A549 (cell line): ENCODE measurements at regions not wholly inside any gene's neighbourhood (a gene's known extent, or its start where the extent isn't known, plus 50 kb on each side); places are given as distances from the start of the nearest gene placed in this dataset.

Experiments
- ATAC-seq, 2 experiments: fragments of 200-7000 bp in 1 of 2; fragments of >200 bp in 1 of 2; cut with Nextera tagmentation in 1 of 2; cut with Tn5 transposase in 1 of 2; 3 replicates each; pipeline versions ENCODE4 v1.8.0 to v1.9.1; 2018 to 2020; ENCODE audit warnings: mild to moderate bottlenecking in 1 of 2, moderate library complexity in 1 of 2
- CTCF ChIA-PET: fragments of 300-600 bp; sonication (Branson Sonifier 250); formaldehyde crosslinking; extraction: SDS; loops from one replicate; lab custom pipeline; 2021; ENCODE audit warnings: antibody characterized with exemption, inconsistent platforms; lab: Yijun Ruan, JAX
- POLR2A ChIA-PET: fragments of 350-600 bp; formaldehyde crosslinking; extraction: SDS; loops from one replicate; lab custom pipeline; 2021; ENCODE audit warnings: antibody characterized with exemption, inconsistent platforms; lab: Yijun Ruan, JAX
- DNase-seq, 2 experiments: peaks; one replicate each; pipeline versions ENCODE4 v3.0.0 to v3.0.0-alpha.2; 2011 to 2016; ENCODE audit warnings: low read depth in 1 of 2, low spot score in 1 of 2
- FAIRE-seq: peaks from 2 replicates; lab custom pipeline; 2011; peaks lifted over from hg19 to GRCh38; lab: Jason Lieb, UNC
- H3K27ac ChIP-seq, 2 experiments: fragments of >200 bp; sonication (Bioruptor Twin); formaldehyde crosslinking; 3 replicates each; pipeline ENCODE4 v1.5.1; 2016 to 2017
- H3K4me1 ChIP-seq: fragments of >200 bp; sonication (Bioruptor Twin); formaldehyde crosslinking; 3 replicates; pipeline ENCODE4 v1.6.1; 2016
- H3K4me2 ChIP-seq: fragments of >200 bp; sonication (Bioruptor Twin); formaldehyde crosslinking; 3 replicates; pipeline ENCODE4 v1.6.1; 2016
- H3K4me3 ChIP-seq: fragments of >200 bp; sonication (Bioruptor Twin); formaldehyde crosslinking; 3 replicates; pipeline ENCODE4 v1.5.1; 2016
- H3K9me3 ChIP-seq: fragments of >200 bp; sonication (Bioruptor Twin); formaldehyde crosslinking; 3 replicates; pipeline ENCODE4 v1.6.1; 2016
- BHLHE40 ChIP-seq: IDR thresholded peaks from 2 replicates; pipeline ENCODE4 v1.6.1; 2012; ENCODE audit warnings: low read depth, low read length, inconsistent platforms
- CBX8 ChIP-seq: fragments of 200-600 bp; sonication (generic); IDR thresholded peaks from 2 replicates; pipeline ENCODE4 v1.6.1; 2016
- EHF ChIP-seq: fragments of 250-450 bp; sonication (Bioruptor Pico); IDR thresholded peaks from 2 replicates; pipeline ENCODE4 v1.5.0; 2020; ENCODE audit warnings: mild to moderate bottlenecking
- FOSL2 ChIP-seq, 2 experiments: fragments of 450-650 bp in 1 of 2; fragments of >200 bp in 1 of 2; sonication (Bioruptor Twin) in 1 of 2; formaldehyde crosslinking; IDR thresholded peaks; 2 replicates each; pipeline versions ENCODE4 v1.5.0 to v1.6.1; 2016 to 2020; ENCODE audit warnings: mild to moderate bottlenecking in 1 of 2, moderate library complexity in 1 of 2
- HEYL ChIP-seq: fragments of 250-450 bp; sonication (Bioruptor Pico); IDR thresholded peaks from 2 replicates; pipeline ENCODE4 v1.8.0; 2021; ENCODE audit warnings: mild to moderate bottlenecking, moderate library complexity
- HMGXB4 ChIP-seq: fragments of 250-450 bp; sonication (Bioruptor Pico); IDR thresholded peaks from 2 replicates; pipeline ENCODE4 v1.5.0; 2021; ENCODE audit warnings: mild to moderate bottlenecking, moderate library complexity, borderline replicate concordance
- HOXA7 ChIP-seq: fragments of 250-450 bp; sonication (Bioruptor Pico); IDR thresholded peaks from 2 replicates; pipeline ENCODE4 v1.5.0; 2020; ENCODE audit warnings: mild to moderate bottlenecking, moderate library complexity
- HOXB13 ChIP-seq: fragments of 250-450 bp; sonication (Bioruptor Pico); IDR thresholded peaks from 2 replicates; pipeline ENCODE4 v1.5.0; 2020; ENCODE audit warnings: low read depth, mild to moderate bottlenecking, moderate library complexity
- HOXB5 ChIP-seq: fragments of 250-450 bp; sonication (Bioruptor Pico); IDR thresholded peaks from 2 replicates; pipeline ENCODE4 v1.5.0; 2020; ENCODE audit warnings: mild to moderate bottlenecking, moderate library complexity
- KDM1A ChIP-seq: fragments of 200-600 bp; sonication (generic); IDR thresholded peaks from 2 replicates; pipeline ENCODE4 v1.6.1; 2016; ENCODE audit warnings: low read depth, mild to moderate bottlenecking
- KDM5A ChIP-seq: fragments of 200-600 bp; sonication (generic); IDR thresholded peaks from 2 replicates; pipeline ENCODE4 v1.6.1; 2016; ENCODE audit warnings: antibody characterized with exemption, mild to moderate bottlenecking
- MAX ChIP-seq: IDR thresholded peaks from 2 replicates; pipeline ENCODE4 v1.6.1; 2012
- MYC ChIP-seq: IDR thresholded peaks from 2 replicates; pipeline ENCODE4 v1.6.1; 2012; ENCODE audit warnings: mild to moderate bottlenecking, inconsistent platforms, low read length, improper control_type of control experiment, borderline replicate concordance
- NFE2L2 ChIP-seq: fragments of 150-350 bp; conservative IDR thresholded peaks from 2 replicates; pipeline ENCODE4 v1.6.1; 2014; ENCODE audit warnings: low read length
- NPAS2 ChIP-seq: fragments of 250-450 bp; sonication (Bioruptor Pico); IDR thresholded peaks from 2 replicates; pipeline ENCODE4 v1.8.0; 2022; ENCODE audit warnings: mild to moderate bottlenecking, moderate library complexity, borderline replicate concordance
- POLR2A ChIP-seq: IDR thresholded peaks from 2 replicates; pipeline ENCODE4 v1.6.1; 2012; ENCODE audit warnings: mild to moderate bottlenecking, low read length
- POLR2AphosphoS2 ChIP-seq: conservative IDR thresholded peaks from 2 replicates; pipeline ENCODE4 v1.6.1; 2012; ENCODE audit warnings: low read length, improper control_type of control experiment, inconsistent platforms
- RAD21 ChIP-seq, 2 experiments: fragments of >200 bp in 1 of 2; sonication (Bioruptor Twin) in 1 of 2; formaldehyde crosslinking in 1 of 2; IDR thresholded peaks in 1 of 2; conservative IDR thresholded peaks in 1 of 2; 2 replicates in 1 of 2; 3 replicates in 1 of 2; pipeline ENCODE4 v1.6.1; 2012 to 2018; ENCODE audit warnings: inconsistent platforms in 1 of 2
- RARB ChIP-seq: fragments of 250-450 bp; sonication (Bioruptor Pico); IDR thresholded peaks from 2 replicates; pipeline ENCODE4 v1.8.0; 2021; ENCODE audit warnings: mild to moderate bottlenecking, moderate library complexity
- RCOR1 ChIP-seq: fragments of 150-350 bp; IDR thresholded peaks from 2 replicates; pipeline ENCODE4 v1.6.1; 2014; ENCODE audit warnings: antibody characterized with exemption, low read length, low read depth
- RNF2 ChIP-seq: fragments of 200-600 bp; sonication (generic); IDR thresholded peaks from 2 replicates; pipeline ENCODE4 v1.6.1; 2016; ENCODE audit warnings: low read depth, mild to moderate bottlenecking, antibody characterized with exemption, moderate library complexity, borderline replicate concordance
- SMC3 ChIP-seq: fragments of >200 bp; sonication (Bioruptor Twin); formaldehyde crosslinking; IDR thresholded peaks from 3 replicates; pipeline ENCODE4 v1.6.1; 2018; ENCODE audit warnings: inconsistent platforms
- SREBF2 ChIP-seq: fragments of 450-650 bp; IDR thresholded peaks from 2 replicates; pipeline ENCODE4 v1.6.1; 2014; ENCODE audit warnings: mild to moderate bottlenecking, moderate library complexity
- TFCP2L1 ChIP-seq: fragments of 250-450 bp; sonication (Bioruptor Pico); IDR thresholded peaks from 2 replicates; pipeline ENCODE4 v1.5.0; 2021; ENCODE audit warnings: mild to moderate bottlenecking
- WGBS: methylation state at CpG from one replicate; pipeline ENCODE4 v1.1.6; 2017; ENCODE audit errors: missing lambda C conversion rate; 5-methylcytosine and 5-hydroxymethylcytosine counted together
- TF ChIP-seq, protein P1 (sequence below): fragments of 150-350 bp; IDR thresholded peaks from 2 replicates; pipeline ENCODE4 v1.6.1; 2014; ENCODE audit warnings: low read depth, mild to moderate bottlenecking, low read length
- TF ChIP-seq, protein P2 (sequence below): fragments of >200 bp; sonication (Bioruptor Twin); formaldehyde crosslinking; IDR thresholded peaks from 3 replicates; pipeline ENCODE4 v1.5.1; 2016
- TF ChIP-seq, protein P3 (sequence below): IDR thresholded peaks from 2 replicates; pipeline ENCODE4 v1.6.1; 2012; ENCODE audit warnings: low read depth, borderline replicate concordance
- TF ChIP-seq, protein P4 (sequence below): fragments of 250-450 bp; sonication (Bioruptor Pico); IDR thresholded peaks from 2 replicates; pipeline ENCODE4 v1.5.0; 2020; ENCODE audit warnings: low read depth, mild to moderate bottlenecking, moderate library complexity

DNA sequence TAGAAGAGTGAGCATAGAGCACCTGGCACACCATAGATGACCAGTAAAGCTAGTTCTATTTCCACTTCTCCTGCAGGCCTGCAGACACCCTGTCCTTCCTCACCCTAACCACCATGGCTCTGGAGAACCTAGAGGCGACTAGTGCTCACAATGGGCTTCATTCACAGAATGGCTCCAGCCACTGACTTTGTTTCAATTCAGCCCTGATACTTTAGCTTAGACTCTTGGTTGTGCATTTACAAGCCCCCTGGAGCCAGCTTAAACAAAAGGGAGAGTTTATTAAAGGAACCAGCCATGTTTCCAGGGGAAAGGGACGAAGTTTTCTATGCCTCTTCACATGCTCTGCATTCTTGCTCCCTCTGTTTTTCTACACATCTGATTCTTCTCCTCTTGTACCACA, 123.7 kb downstream of the NAV1 start:
- no peak overlapping the region for H3K4me2 ChIP-seq
- 78% methylated on average over 2 of the region's 2 CpGs for WGBS
- no peak overlapping the region for H3K4me3 ChIP-seq
- no peaks in the 10 kb centered on the region for H3K4me1 ChIP-seq
- CTCF ChIA-PET: interaction anchor here (1.1 to 3.7 kb wide), 6 partner anchors 9 to 103 kb away, joined by 3 to 14 read pairs (median 3); no protein-coding TSS in a partner anchor
- no peak for DNase-seq
- no peak for TF ChIP-seq KDM5A
- TF ChIP-seq FOSL2 (IDR thresholded peaks at IDR 0.05): no peak
- no peak for TF ChIP-seq FOSL2 (CRISPR knock-in tag; IDR thresholded peaks at IDR 0.05)
- no peak for TF ChIP-seq CBX8
- no peak for TF ChIP-seq MYC
- TF ChIP-seq, protein P1, sequence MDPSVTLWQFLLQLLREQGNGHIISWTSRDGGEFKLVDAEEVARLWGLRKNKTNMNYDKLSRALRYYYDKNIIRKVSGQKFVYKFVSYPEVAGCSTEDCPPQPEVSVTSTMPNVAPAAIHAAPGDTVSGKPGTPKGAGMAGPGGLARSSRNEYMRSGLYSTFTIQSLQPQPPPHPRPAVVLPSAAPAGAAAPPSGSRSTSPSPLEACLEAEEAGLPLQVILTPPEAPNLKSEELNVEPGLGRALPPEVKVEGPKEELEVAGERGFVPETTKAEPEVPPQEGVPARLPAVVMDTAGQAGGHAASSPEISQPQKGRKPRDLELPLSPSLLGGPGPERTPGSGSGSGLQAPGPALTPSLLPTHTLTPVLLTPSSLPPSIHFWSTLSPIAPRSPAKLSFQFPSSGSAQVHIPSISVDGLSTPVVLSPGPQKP: no peak
- TF ChIP-seq RCOR1: no peak
- no peak for TF ChIP-seq BHLHE40
- no peak for TF ChIP-seq RAD21 (conservative IDR thresholded peaks at IDR 0.05 in 1 of 2, IDR thresholded peaks at IDR 0.05 in 1 of 2)
- no peak for TF ChIP-seq RARB (CRISPR knock-in tag)
- TF ChIP-seq, protein P2, sequence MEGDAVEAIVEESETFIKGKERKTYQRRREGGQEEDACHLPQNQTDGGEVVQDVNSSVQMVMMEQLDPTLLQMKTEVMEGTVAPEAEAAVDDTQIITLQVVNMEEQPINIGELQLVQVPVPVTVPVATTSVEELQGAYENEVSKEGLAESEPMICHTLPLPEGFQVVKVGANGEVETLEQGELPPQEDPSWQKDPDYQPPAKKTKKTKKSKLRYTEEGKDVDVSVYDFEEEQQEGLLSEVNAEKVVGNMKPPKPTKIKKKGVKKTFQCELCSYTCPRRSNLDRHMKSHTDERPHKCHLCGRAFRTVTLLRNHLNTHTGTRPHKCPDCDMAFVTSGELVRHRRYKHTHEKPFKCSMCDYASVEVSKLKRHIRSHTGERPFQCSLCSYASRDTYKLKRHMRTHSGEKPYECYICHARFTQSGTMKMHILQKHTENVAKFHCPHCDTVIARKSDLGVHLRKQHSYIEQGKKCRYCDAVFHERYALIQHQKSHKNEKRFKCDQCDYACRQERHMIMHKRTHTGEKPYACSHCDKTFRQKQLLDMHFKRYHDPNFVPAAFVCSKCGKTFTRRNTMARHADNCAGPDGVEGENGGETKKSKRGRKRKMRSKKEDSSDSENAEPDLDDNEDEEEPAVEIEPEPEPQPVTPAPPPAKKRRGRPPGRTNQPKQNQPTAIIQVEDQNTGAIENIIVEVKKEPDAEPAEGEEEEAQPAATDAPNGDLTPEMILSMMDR: no peak
- TF ChIP-seq KDM1A: no peak
- TF ChIP-seq HOXB13 (CRISPR knock-in tag): no peak
- TF ChIP-seq SREBF2: no peak
- no peak for TF ChIP-seq SMC3
- TF ChIP-seq, all 56 proteins: peak for 0
- POLR2A ChIA-PET: no interaction called here
- no peaks in the 10 kb centered on the region for H3K9me3 ChIP-seq
- no peak overlapping the region for H3K27ac ChIP-seq
- ATAC-seq: no peak
- no peak for FAIRE-seq

DNA sequence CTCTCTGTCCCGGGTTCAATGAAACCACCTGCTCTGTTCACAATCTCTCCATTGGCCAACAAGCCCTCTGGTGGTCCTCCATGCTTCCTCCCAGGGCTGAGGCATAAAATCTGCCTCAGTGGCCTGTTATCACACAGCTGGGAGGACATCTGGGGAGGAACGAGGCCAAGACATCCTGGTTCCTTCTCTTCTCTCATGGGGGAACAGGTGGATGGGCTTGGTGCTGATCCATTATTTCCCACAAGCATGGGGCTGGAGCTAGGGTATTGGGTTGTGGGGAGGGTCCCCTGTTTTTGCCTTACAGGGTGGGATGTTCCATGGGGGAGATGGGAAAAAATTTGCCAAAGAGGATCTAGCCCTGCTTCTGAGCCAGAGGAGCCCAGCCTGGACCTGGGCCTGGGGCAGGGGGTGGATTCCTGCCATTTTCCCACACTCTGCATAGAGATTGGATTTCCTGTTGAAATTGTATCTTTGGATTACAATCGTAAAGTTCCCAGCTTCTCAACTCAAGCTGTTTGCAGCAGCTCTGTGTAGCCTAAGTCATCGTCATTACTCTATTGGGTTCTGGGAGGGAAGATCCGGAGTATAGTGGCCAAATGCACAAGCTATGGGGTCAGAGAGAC, 124.7 kb downstream of the NAV1 start:
- CTCF ChIA-PET: interaction anchor here (1.1 to 3.7 kb wide), 8 partner anchors 8 to 104 kb away, joined by 3 to 14 read pairs (median 3); no protein-coding TSS in a partner anchor
- DNase-seq: no peak
- no peak for TF ChIP-seq HOXA7 (CRISPR knock-in tag)
- no peak for TF ChIP-seq EHF
- TF ChIP-seq NPAS2: no peak
- TF ChIP-seq TFCP2L1 (CRISPR knock-in tag): no peak
- no peak for TF ChIP-seq HOXB5 (CRISPR knock-in tag)
- TF ChIP-seq, protein P3, sequence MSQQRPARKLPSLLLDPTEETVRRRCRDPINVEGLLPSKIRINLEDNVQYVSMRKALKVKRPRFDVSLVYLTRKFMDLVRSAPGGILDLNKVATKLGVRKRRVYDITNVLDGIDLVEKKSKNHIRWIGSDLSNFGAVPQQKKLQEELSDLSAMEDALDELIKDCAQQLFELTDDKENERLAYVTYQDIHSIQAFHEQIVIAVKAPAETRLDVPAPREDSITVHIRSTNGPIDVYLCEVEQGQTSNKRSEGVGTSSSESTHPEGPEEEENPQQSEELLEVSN: no peak
- no peak for TF ChIP-seq MAX
- TF ChIP-seq HEYL (CRISPR knock-in tag): no peak
- no peak for TF ChIP-seq RNF2
- TF ChIP-seq POLR2AphosphoS2: no peak
- no peak for TF ChIP-seq NFE2L2
- TF ChIP-seq, protein P4, sequence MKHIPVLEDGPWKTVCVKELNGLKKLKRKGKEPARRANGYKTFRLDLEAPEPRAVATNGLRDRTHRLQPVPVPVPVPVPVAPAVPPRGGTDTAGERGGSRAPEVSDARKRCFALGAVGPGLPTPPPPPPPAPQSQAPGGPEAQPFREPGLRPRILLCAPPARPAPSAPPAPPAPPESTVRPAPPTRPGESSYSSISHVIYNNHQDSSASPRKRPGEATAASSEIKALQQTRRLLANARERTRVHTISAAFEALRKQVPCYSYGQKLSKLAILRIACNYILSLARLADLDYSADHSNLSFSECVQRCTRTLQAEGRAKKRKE (CRISPR knock-in tag): no peak
- TF ChIP-seq HMGXB4 (CRISPR knock-in tag): no peak
- no peak for TF ChIP-seq POLR2A
- TF ChIP-seq, all 56 proteins: peak for 0
- Histone ChIP-seq H3K27ac (no peak overlapping the region), H3K4me1 (no peaks in the 10 kb centered on the region), H3K4me2 (no peak overlapping the region), H3K9me3 (no peaks in the 10 kb centered on the region), H3K4me3 (no peak overlapping the region)
- ATAC-seq: no peak
- WGBS: 80% methylated on average over 5 of the region's 5 CpGs
- no peak for FAIRE-seq
- POLR2A ChIA-PET: no interaction called here
